NCI-H510A treated with DMSO at 0.1 percent for 48 hours (cell line): ENCODE measurements at regions not wholly inside any gene's neighbourhood (a gene's known extent, or its start where the extent isn't known, plus 50 kb on each side); places are given as distances from the start of the nearest gene placed in this dataset.

Experiments
- DNase-seq: peaks from one replicate; lab custom pipeline; 2025; lab: John Stamatoyannopoulos, UW

DNA sequence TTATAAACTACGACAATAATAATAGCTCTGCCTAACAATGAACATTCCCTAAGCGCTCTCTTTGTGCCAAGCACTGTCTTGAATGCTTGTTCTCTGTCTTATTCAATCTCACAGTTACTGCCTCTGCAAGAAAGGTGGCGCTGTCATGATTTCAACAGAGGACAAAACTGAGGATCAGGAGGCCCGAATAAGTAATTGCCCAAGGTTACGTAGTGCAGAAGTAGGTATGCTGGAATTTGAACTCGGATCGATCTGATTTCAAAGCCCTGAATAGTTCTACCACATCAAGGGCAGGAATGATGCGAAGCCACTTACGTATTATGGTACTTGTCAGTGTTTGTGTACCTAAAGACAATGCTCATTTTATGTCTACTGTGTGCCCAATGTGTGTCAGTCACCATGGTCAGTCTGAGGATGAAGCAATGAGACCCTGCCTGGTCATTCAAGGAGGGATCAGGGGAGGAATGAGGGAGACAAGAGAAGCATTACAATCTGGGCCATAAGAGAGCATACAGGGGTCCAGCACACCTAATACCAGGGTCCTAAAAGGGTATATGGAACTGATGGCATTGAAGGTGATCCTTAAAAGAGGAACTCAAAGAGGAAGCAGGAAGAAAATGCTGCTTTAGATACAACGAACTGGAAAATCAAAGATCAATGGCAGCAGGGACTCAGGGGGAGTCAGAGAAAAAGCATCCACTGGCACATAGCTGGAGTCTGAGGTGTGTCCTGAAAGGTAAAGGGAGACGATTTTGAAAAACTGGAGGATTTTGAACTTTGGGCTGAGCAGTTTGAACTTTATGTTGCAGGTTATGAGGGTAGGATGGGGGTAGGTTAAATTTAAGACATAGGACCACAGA is 389.2 kb downstream of the PLPP3 start:
- no peak for DNase-seq

DNA sequence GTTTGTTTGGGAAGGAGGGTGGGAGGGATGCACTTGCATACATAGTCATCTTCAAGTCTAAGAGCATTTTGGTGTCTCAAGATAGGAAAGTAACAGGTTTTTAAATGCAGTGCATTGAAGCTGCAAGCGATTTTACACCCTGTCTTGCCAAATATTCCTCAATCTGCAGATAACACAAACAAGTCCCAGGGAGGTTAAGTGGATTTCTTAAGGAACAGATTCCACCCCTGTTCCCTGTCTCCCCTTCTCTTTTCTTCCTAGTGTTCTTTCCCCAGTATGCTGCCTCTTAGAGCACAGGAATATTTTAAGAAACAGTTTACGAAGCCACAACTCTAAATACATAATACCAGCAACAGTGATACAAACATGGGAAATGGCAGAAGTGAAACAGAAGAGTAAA is 389.9 kb downstream of the PLPP3 start:
- no peak for DNase-seq

DNA sequence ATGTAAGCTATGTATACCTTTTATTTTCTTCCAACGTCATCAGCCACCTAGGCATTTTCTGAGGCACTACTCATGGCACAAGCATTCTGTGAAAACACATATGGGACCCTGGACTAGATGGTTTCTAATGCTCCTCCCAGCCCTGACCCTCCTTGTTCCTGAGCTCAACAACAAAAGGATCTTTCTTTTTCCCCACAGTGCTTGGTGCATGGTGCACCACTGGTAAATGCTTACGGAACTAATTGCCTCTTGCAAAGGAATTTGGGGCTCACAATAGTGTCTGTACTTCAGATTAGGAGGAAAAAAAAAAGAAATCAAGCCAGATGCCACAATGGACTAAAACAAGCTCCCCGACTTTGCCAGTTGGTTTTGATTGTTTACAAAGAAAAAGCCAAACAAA is 390.5 kb downstream of the PLPP3 start:
- DNase-seq: no peak

DNA sequence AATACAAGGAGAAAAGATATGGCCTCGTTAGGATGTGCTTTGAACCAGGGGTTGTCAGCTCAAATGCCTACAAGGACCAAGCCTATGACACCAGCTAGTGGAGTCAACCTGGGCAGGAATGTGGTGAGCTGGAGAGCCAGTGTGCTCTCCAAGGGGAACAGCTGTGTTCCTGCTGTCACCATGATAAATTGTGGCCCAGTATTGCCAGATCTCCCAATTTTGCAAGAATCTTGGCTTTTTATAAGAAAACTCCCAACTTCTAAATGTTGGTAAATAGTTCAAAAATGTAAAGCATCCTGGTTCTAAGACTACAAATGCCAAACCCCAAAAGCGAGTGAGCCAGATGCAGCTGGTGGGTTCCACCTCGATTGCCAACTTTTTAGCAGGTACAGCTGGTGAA is 391.1 kb downstream of the PLPP3 start:
- DNase-seq: no peak

DNA sequence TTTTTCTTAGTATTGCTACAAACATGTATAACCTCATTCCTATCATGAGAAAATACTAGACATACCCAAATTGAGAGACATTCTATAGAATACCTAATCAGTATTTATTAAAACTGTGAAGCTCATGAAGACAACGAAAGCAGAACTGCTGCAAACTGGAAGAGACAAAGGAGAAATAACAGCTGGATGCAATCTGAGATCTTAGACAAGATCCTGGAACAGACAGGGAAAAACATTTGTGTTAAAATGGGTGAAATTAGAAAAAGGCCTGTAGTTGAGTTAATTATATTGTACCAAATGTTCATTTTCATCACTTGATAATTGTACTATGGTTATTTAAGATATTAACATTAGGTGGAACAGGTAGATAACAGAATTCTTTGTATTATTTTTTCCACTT is 392.0 kb downstream of the PLPP3 start:
- no peak for DNase-seq

DNA sequence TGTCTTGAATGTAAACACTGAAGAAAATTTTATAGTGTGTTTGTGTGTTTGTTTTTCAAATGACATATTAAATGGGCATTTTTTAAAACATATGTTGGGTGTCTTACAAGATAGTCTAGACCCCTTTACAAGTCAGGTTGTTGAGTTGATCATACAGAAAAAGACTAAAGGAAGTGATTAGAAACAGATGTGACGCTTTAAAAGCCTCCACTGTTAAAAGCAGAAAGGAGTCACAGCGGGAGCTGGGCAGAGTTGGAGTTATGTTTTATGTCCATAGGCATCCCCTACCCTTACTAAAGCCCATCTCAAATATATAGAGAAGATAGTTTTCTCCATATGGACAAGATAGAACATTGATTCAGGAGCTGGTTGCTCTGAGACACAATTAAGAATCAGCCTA is 393.9 kb downstream of the PLPP3 start:
- no peak for DNase-seq

DNA sequence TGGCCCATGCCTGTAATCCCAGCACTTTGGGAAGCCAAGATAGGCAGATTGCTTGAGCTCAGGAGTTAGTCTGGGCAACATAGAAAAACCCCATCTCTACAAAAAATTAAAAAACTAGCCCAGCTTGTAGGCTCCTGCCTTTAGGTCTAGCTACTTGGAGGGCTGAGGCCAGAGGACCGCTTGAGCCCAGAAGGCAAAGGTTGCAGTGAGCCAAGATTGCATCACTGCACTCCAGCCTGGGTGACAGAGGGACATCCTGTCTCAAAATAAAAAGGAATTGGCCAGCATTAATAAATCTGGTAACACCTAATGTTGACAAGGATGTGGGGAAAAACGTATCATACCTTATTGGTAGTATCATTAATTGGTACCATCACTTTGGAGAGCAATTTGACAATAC is 396.2 kb downstream of the PLPP3 start:
- no peak for DNase-seq

DNA sequence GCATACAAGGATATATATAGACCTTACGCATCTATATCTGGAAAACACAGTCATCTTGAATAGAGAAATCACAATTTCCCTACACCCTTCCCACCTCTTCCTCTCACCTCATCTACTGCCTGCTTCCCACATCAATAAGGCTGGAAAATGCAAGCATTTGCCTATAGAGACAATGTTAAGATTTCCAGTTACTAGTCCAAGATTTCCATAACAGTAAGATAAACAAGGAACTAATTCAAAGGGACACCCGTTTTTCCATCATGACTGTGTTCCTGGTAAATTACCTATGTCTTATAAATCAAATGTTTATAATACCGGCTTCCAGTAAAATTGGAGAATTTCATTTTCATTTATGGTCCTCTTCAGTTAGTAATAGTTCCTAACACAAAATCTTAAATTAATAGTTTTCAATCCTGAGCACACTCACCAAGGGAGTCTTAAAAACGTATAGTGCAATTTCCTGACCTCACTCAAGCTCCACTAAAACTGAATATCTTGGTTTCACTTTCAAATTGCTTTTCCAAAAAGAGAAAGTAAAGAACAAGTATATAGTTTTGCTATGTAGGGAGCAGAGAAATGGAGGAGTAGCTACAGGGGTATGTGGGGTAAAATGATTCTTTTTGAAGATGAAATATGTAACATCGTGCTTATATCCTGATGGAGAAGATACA is 398.7 kb downstream of the PLPP3 start:
- no peak for DNase-seq

DNA sequence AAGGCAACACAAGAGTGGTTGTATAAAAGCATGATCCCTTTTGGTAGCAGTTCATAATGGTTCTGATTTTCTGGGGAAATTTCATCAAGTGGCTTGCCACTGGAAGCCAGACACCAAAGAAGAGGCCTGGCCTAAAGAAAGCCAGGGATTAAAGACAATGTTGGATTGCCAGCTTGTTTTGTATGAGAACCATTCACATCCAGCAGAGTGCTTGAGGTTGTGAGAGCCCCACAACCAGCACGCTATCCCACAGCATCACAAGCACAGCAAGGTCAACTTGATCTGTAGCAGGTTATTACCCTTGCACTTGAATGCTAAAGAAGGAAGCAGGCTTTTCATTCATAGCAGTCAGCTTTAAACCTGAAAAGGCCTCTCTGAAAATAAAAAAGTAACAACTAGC is 399.8 kb downstream of the PLPP3 start:
- DNase-seq: no peak

DNA sequence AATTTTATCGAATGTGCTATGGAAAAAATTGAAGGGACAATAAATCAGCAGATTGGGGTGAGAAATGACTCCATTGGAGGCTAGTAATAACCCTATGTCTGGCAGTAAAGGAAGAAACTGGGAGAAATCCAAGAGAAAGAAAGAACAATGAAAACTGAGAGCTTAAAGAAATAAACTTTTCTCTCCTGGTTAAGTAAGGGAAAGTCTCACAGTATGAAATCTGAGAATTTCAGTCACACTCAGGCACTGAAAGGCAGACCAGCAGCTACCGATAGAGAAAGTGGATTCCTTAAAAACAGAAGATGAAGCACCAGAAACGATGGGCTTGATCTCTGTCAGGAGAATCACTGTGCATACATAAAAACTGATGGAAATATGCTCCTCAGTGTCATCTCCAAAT is 404.2 kb downstream of the PLPP3 start:
- DNase-seq: no peak

DNA sequence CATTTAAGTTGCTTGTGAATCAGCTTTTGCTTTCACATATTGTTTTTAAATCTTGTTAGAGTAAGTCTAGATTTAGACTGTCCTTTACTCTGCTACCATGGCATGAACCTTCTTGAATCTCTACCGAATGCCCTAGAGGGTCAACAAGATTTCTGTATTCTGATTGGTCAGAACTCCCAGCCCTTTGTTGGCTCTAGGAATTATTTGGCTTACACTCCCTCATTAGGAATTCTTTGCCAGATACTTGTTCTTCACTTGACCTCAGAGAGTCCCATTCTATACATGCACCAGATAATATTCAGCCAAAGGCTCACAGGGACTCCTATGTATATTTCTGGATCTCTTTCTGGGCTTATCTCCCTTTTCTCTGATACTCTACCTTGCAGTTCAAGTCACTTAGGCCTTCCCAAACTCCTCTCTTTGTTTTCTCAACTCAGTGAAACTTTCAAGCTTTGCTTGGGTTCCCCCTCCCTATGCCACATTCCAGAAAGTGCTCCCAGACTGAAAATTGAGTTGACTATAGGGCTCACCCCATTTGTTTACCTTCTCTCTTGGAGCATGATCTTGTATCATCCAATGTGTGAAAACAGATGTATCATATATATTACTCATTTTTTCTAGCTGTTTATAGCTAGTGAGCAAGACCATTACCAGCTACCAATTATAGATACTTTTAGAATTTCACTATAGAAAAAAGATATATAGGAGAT is 405.0 kb downstream of the PLPP3 start:
- no peak for DNase-seq

DNA sequence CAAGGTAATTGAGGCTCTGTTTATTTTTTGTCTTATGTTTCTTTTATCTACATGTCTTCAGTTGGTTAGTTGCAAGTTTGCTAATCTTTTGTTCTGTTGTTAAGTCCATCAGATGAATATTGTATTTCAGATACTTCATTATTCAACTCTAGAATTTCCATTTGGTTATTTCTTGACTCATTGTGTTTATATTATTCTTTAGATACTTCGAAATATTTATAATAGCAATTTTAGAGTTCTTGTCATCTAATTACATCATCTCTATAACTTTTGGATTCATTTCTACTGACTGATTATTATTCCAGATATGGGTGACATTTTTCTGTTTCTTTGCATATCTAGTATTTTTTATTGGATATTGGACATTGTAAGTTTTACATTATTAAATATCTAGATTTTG is 405.6 kb downstream of the PLPP3 start:
- no peak for DNase-seq

DNA sequence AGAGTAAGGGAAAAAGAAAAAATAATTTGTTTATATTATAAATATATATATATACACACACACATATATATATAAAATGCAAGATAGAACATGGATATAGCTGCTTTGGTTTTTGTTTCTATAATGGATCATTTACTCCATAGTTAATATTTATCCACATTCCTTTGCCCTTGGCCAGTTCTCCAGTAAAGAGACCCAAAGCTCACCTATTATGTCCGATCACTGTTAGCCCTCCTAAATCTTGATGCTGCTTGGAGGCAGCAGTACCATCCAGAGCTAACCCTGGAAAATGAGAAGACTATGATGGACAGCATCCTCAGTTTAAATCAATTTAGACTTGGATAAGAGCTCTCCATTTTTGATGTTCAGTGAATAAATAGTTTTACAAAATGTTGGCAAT is 407.7 kb downstream of the PLPP3 start:
- DNase-seq: no peak

DNA sequence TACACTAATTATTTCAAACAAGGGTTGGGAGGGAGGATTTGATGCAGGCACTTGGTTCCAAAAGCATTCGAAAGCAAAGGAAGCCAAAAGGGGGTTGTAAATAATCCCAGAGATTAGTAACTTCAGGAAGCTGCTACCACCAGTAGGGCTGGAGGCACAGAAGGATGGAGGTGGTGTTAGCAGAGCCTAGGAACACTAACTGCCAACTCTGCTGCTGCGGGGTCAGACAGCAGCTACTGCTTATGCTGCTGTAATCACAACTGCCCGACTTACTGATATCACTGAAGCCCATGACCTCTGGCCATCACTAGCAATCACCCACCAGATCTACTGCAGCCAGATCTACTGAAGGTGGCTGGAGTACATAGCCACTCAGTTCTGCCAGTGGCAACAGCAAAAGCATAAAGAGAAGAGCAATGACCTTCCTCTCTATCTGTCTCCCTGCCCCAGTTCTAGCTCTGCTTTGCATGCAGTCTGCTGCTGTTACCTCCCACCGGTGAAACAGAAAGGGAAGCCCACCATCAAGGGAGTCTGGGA is 408.5 kb downstream of the PLPP3 start:
- DNase-seq: no peak

DNA sequence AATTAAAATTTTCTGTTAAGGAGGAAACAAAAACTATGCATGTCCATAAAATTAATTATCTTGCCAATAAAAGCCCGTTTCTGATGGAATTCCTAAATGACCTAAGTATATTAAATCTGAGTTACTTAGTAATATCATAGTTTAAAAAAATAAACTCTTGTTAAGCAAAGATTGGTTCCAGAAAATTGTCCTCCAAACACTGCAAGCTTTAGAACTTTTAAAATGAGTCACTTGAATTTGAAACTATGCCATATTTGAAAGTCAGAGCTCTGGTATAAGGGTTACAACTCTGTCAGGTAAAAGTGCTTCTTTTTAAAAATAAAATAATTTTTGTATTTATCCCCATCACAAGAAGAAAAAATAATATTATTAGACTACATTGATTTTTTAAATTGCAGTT is 409.5 kb downstream of the PLPP3 start:
- DNase-seq: no peak

DNA sequence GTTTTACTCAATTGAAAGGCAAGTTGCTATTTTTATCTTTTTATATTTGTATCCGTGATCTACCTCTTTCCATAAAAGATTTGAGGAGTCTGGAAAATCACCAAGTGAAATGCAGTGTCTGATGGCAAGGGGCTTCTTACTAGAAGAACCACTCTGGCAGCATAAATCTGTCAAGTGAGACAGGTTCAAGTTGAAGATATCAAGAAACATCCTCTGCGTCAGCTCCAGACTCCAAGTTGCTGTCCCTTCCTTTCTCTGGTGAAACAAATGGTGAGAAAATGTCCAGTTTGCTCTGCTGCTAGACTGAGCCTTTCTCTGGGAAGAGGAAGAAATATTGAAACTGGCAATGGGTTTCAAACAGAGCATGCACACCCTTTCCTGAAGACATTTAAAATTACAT is 411.2 kb downstream of the PLPP3 start:
- no peak for DNase-seq

DNA sequence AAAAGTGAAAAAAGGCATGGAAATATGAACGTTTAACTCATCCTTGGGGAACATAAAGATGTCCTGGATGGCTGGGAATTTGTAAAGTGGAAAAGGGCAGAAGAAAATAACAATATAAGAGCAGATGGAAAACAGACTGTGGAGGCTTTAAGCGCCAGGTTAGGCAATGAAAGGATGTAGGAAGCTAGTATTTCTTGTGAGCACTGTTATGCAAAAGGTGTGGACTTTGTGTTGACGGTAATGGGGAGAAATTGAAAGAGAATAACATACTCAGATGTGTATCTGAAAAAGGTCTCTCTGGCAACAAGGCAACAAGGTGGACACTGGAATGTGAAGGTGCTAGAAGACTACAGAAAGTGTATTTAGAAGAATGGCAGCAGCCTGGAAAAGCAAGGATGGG is 411.8 kb downstream of the PLPP3 start:
- no peak for DNase-seq

DNA sequence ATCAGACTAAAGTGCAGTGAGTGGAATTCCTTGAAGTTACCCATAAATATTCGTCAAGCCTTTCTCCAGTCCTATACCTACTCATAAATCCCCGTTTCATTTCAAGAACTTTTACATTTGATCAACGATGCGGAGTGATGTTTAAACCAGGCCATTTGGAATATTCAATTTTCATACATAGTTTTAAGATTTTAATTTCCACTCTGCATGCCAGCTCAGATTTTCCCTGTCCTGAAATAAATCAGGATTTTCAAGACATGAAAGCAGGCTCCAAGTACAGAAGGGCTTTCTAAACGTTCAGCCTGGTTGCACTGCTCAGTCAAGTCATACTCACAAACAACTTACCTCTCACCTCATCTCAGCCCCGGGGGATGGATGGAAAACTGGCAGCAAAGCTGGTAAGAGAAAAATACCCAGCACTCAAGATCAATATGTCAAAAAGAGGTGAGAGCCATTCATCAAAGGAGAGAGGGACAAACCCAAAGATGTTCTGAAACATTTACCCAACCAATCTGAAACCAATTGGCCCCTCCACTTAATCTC is 418.5 kb downstream of the PLPP3 start:
- DNase-seq: no peak

DNA sequence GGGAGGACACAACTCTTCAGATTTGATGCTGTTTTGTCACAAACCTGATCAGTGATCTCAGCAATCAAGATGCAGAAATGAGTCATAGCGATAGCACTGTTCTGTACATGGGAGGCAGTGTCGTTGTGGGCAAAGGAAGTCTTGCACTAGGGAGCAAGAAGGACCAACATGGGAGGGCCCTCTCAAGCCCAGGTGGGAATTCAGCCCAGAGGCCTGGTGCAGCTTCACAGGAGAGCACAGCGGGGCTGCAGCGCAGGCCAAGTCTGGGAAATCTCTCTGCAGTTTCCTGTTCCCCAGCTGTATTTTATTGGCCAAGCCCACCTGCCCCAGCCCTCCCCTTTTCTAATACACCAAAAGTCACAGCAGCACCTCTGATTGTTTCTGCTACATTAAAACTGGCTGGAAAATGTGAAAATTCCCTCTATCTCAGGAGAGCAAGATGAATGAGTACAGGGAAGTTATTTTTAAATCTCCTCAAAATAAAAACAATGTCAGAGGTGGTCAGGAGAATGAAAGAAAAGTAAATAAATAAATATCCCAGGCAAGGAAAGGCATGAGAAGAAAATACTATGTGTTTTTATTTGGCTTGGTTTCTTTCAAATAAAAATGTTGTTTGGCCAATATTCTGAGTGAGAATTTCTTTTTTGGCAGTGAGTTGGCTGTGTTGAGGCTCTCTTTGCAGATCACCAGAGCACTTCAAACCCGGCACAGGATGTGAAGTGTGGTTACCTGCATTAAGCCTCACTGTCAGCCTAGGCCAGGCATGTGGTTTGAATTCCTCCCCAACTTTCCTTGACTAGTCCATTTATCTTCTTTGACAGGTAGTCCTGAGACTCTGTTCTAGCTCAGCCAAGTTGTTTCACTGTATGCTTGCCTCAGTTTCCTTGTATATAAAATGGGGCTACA is 422.1 kb downstream of the PLPP3 start:
- DNase-seq: peak; percentile 15

DNA sequence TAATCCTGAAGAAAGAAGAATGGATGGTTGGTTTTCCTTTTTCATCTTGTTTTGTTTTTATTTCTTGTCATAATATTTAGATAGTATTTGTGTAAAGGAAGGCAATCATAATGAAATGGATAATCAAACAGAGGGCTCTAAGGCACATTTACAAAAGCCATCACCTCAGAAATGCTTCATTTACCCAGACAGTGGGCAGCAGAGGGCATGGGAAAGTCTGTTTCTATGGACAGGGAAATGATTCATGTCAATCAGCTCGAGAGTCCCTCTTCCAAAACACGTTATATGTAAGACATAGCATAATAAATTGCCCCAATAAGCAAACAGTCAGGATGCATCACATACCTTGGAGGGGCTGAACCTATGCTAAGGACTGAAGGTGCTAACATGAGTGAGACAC is 426.1 kb downstream of the PLPP3 start:
- DNase-seq: no peak

DNA sequence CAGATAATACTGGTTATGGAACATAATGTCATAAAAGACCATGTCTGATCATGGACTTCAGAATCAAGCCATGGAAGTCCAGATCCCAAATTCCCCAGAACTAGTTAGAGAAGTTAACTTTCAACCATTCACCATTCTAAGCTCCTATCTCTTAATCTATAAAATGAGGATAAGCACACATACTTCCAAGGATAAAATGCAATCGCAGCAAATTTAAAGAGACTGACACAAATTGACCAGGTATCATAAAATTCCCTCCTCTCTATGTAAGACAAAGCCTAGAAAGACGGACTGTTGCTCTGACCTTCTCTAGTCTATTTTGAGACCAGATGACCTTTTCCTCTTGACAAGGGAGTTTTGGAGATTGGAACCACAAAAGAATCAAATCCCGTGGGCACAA is 426.7 kb downstream of the PLPP3 start:
- DNase-seq: no peak

DNA sequence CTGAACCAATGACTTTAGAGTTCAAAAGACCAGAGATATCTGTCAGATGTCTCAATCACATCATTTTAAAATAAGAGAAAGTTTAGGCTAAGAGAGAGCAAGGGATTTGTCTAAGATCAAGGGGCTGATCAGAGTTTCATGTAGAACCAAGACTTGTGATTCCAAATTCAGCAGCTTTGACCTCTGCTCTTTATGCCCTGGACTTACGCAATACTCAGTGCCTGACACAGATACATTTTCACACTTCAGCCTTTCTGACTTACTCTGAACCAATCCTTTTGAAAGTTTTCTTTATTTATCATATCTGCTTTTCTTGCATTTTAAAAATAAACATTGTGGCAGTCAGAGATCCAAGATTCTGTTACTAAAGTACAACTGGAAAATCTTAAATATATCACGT is 428.0 kb downstream of the PLPP3 start:
- no peak for DNase-seq
